GM21529 (cell line): ENCODE measurements at regions not wholly inside any gene's neighbourhood (a gene's known extent, or its start where the extent isn't known, plus 50 kb on each side); places are given as distances from the start of the nearest gene placed in this dataset.

Experiments
- ATAC-seq: cut with Tn5 transposase; IDR thresholded peaks from one replicate; pipeline ENCODE4 v1.9.1; 2021; ENCODE audit not compliant: unreplicated experiment

- ATAC-seq = no peak
Observed at GRCh38 chr10:105807935-105808587, 1167.0 kb downstream of the SORCS3 start.

GRCh38 chr10:105803206-105803605 lies 1162.1 kb downstream of the SORCS3 start:
- ATAC-seq = no peak

- no peak for ATAC-seq
Observed at GRCh38 chr10:105800641-105801040, 1159.6 kb downstream of the SORCS3 start.

- ATAC-seq = no peak
Observed at GRCh38 chr10:105798328-105798889, 1157.3 kb downstream of the SORCS3 start.

- ATAC-seq = no peak
Observed at GRCh38 chr10:105797234-105797890, 1156.3 kb downstream of the SORCS3 start.

GRCh38 chr10:105793071-105793470 lies 1152.0 kb downstream of the SORCS3 start:
- no peak for ATAC-seq

- no peak for ATAC-seq
Observed at GRCh38 chr10:105785721-105786120, 1144.6 kb downstream of the SORCS3 start.

GRCh38 chr10:105783936-105784483 lies 1142.9 kb downstream of the SORCS3 start:
- no peak for ATAC-seq

- ATAC-seq = no peak
Observed at GRCh38 chr10:105774881-105775280, 1133.8 kb downstream of the SORCS3 start.

- ATAC-seq = no peak
Observed at GRCh38 chr10:105774351-105774750, 1133.3 kb downstream of the SORCS3 start.

- no peak for ATAC-seq
Observed at GRCh38 chr10:105770524-105771212, 1129.6 kb downstream of the SORCS3 start.

- ATAC-seq = no peak
Observed at GRCh38 chr10:105769248-105770184, 1128.4 kb downstream of the SORCS3 start.

GRCh38 chr10:105763611-105764010 lies 1122.5 kb downstream of the SORCS3 start:
- ATAC-seq = no peak

- no peak for ATAC-seq
Observed at GRCh38 chr10:105761576-105762260, 1120.6 kb downstream of the SORCS3 start.

- no peak for ATAC-seq
Observed at GRCh38 chr10:105759669-105760068, 1118.6 kb downstream of the SORCS3 start.

- ATAC-seq = no peak
Observed at GRCh38 chr10:105758209-105758998, 1117.3 kb downstream of the SORCS3 start.

GRCh38 chr10:105757302-105757701 lies 1116.2 kb downstream of the SORCS3 start:
- no peak for ATAC-seq

- no peak for ATAC-seq
Observed at GRCh38 chr10:105756386-105756785, 1115.3 kb downstream of the SORCS3 start.

- ATAC-seq = no peak
Observed at GRCh38 chr10:105751688-105752087, 1110.6 kb downstream of the SORCS3 start.
